T-helper 17 cell (primary cell): ENCODE measurements at regions not wholly inside any gene's neighbourhood (a gene's known extent, or its start where the extent isn't known, plus 50 kb on each side); places are given as distances from the start of the nearest gene placed in this dataset.

Experiments used
- ATAC-seq: fragments of 150-1000 bp; cut with Tn5 transposase; 2 replicates; pipeline ENCODE4 v1.10.0; 2021; ENCODE audit warnings: mild to moderate bottlenecking, moderate library complexity
- DNase-seq, 3 donors: peaks; one replicate each; pipeline versions ENCODE4 v3.0.0 to v3.0.0-alpha.2; 2020 to 2021
- H3K9me3 ChIP-seq: one replicate; pipeline ENCODE4 v1.7.0; 2013; ENCODE audit warnings: low read length, mild to moderate bottlenecking; ENCODE audit not compliant: control insufficient read depth, poor library complexity, severe bottlenecking
- H3K27ac Mint-ChIP-seq: one replicate; pipeline ENCODE4 v1.8.0; 2022; ENCODE audit warnings: mild to moderate bottlenecking, moderate library complexity, mixed read lengths
- H3K27me3 Mint-ChIP-seq: one replicate; pipeline ENCODE4 v1.8.0; 2022; ENCODE audit warnings: mixed read lengths
- H3K36me3 Mint-ChIP-seq: one replicate; pipeline ENCODE4 v1.8.0; 2022; ENCODE audit warnings: low read depth, mixed read lengths
- H3K4me1 Mint-ChIP-seq: one replicate; pipeline ENCODE4 v1.8.0; 2022; ENCODE audit warnings: mild to moderate bottlenecking, mixed read lengths
- H3K4me3 Mint-ChIP-seq: one replicate; pipeline ENCODE4 v1.8.0; 2022; ENCODE audit warnings: mild to moderate bottlenecking, moderate library complexity, mixed read lengths

GRCh38 chr2:122150524-122151280 lies 395.3 kb downstream of the TSN start:
- H3K9me3 ChIP-seq, result no peaks in the 10 kb centered on the region
- ATAC-seq, result no peak
- no peak overlapping the region for H3K4me3 Mint-ChIP-seq

GRCh38 chr2:122152571-122152970 lies 397.1 kb downstream of the TSN start:
- no peaks in the 10 kb centered on the region for H3K9me3 ChIP-seq
- no peak for ATAC-seq
- no peaks in the 10 kb centered on the region for H3K4me1 Mint-ChIP-seq
- no peaks in the 10 kb centered on the region for H3K36me3 Mint-ChIP-seq
- H3K27ac Mint-ChIP-seq, result no peak overlapping the region
- no peak for DNase-seq
- H3K27me3 Mint-ChIP-seq, result no peaks in the 10 kb centered on the region
- no peak overlapping the region for H3K4me3 Mint-ChIP-seq

More at GRCh38 chr2:122150524-122151280, 395.3 kb downstream of the TSN start:
- DNase-seq, result no peak
- H3K4me1 Mint-ChIP-seq, result no peaks in the 10 kb centered on the region
- H3K27ac Mint-ChIP-seq, result no peak overlapping the region
- H3K36me3 Mint-ChIP-seq, result no peaks in the 10 kb centered on the region
- H3K27me3 Mint-ChIP-seq, result no peaks in the 10 kb centered on the region

- Mint-ChIP-seq H3K36me3 (no peaks in the 10 kb centered on the region), H3K4me1 (no peaks in the 10 kb centered on the region), H3K27ac (no peak overlapping the region), H3K4me3 (no peak overlapping the region), H3K27me3 (no peaks in the 10 kb centered on the region)
- DNase-seq, result no peak
- no peak for ATAC-seq
- H3K9me3 ChIP-seq, result no peaks in the 10 kb centered on the region
These were observed 400.9 kb downstream of the TSN start for GRCh38 chr2:122156176-122156890.

- ATAC-seq (no peak), DNase-seq (no peak)
- Mint-ChIP-seq H3K4me3 (no peak overlapping the region), H3K36me3 (no peaks in the 10 kb centered on the region), H3K27ac (no peak overlapping the region), H3K4me1 (no peaks in the 10 kb centered on the region), H3K27me3 (no peaks in the 10 kb centered on the region)
- no peaks in the 10 kb centered on the region for H3K9me3 ChIP-seq
These were observed 401.7 kb downstream of the TSN start for GRCh38 chr2:122157158-122157557.

- H3K4me1 Mint-ChIP-seq, result no peaks in the 10 kb centered on the region
- H3K4me3 Mint-ChIP-seq, result no peak overlapping the region
- no peaks in the 10 kb centered on the region for H3K27me3 Mint-ChIP-seq
- no peaks in the 10 kb centered on the region for H3K36me3 Mint-ChIP-seq
- no peak for ATAC-seq
- no peak overlapping the region for H3K27ac Mint-ChIP-seq
- no peaks in the 10 kb centered on the region for H3K9me3 ChIP-seq
- DNase-seq, result no peak
These were observed 408.2 kb downstream of the TSN start for GRCh38 chr2:122163617-122164016.

GRCh38 chr2:122164964-122165363 lies 409.5 kb downstream of the TSN start:
- ATAC-seq, result no peak
- no peak overlapping the region for H3K27ac Mint-ChIP-seq

GRCh38 chr2:122166820-122167219 lies 411.4 kb downstream of the TSN start:
- no peak for DNase-seq
- Mint-ChIP-seq H3K36me3 (no peaks in the 10 kb centered on the region), H3K4me1 (no peaks in the 10 kb centered on the region), H3K27me3 (no peaks in the 10 kb centered on the region), H3K4me3 (no peak overlapping the region), H3K27ac (no peak overlapping the region)
- ATAC-seq, result no peak
- H3K9me3 ChIP-seq, result no peaks in the 10 kb centered on the region

More at GRCh38 chr2:122164964-122165363, 409.5 kb downstream of the TSN start:
- no peaks in the 10 kb centered on the region for H3K4me1 Mint-ChIP-seq
- no peaks in the 10 kb centered on the region for H3K9me3 ChIP-seq
- DNase-seq, result no peak
- H3K27me3 Mint-ChIP-seq, result no peaks in the 10 kb centered on the region
- no peaks in the 10 kb centered on the region for H3K36me3 Mint-ChIP-seq
- H3K4me3 Mint-ChIP-seq, result no peak overlapping the region

GRCh38 chr2:122167515-122167914 lies 412.1 kb downstream of the TSN start:
- H3K27ac Mint-ChIP-seq, result no peak overlapping the region
- H3K9me3 ChIP-seq, result no peaks in the 10 kb centered on the region
- DNase-seq, result no peak
- no peak overlapping the region for H3K4me3 Mint-ChIP-seq
- H3K4me1 Mint-ChIP-seq, result no peaks in the 10 kb centered on the region
- no peaks in the 10 kb centered on the region for H3K27me3 Mint-ChIP-seq
- H3K36me3 Mint-ChIP-seq, result no peaks in the 10 kb centered on the region
- no peak for ATAC-seq

GRCh38 chr2:122168799-122169198 lies 413.3 kb downstream of the TSN start:
- DNase-seq (no peak), ATAC-seq (no peak)
- no peak overlapping the region for H3K4me3 Mint-ChIP-seq
- no peak overlapping the region for H3K27ac Mint-ChIP-seq
- H3K4me1 Mint-ChIP-seq, result no peaks in the 10 kb centered on the region
- H3K27me3 Mint-ChIP-seq, result no peaks in the 10 kb centered on the region
- H3K36me3 Mint-ChIP-seq, result no peaks in the 10 kb centered on the region
- H3K9me3 ChIP-seq, result no peaks in the 10 kb centered on the region

- Mint-ChIP-seq H3K27ac (no peak overlapping the region), H3K36me3 (no peaks in the 10 kb centered on the region), H3K4me3 (no peak overlapping the region), H3K27me3 (no peaks in the 10 kb centered on the region), H3K4me1 (no peaks in the 10 kb centered on the region)
- no peaks in the 10 kb centered on the region for H3K9me3 ChIP-seq
- no peak for DNase-seq
- ATAC-seq, result no peak
These were observed 417.4 kb downstream of the TSN start for GRCh38 chr2:122172812-122173211.

GRCh38 chr2:122174061-122174460 lies 418.6 kb downstream of the TSN start:
- Mint-ChIP-seq H3K36me3 (no peaks in the 10 kb centered on the region), H3K27me3 (no peaks in the 10 kb centered on the region)
- ATAC-seq, result no peak

GRCh38 chr2:122179492-122180165 lies 424.2 kb downstream of the TSN start:
- H3K36me3 Mint-ChIP-seq, result no peaks in the 10 kb centered on the region
- H3K9me3 ChIP-seq, result no peaks in the 10 kb centered on the region
- no peaks in the 10 kb centered on the region for H3K4me1 Mint-ChIP-seq
- no peaks in the 10 kb centered on the region for H3K27me3 Mint-ChIP-seq
- ATAC-seq, result no peak
- no peak overlapping the region for H3K27ac Mint-ChIP-seq
- no peak for DNase-seq
- no peak overlapping the region for H3K4me3 Mint-ChIP-seq

More at GRCh38 chr2:122174061-122174460, 418.6 kb downstream of the TSN start:
- H3K27ac Mint-ChIP-seq, result no peak overlapping the region
- no peaks in the 10 kb centered on the region for H3K9me3 ChIP-seq
- DNase-seq, result no peak
- H3K4me1 Mint-ChIP-seq, result no peaks in the 10 kb centered on the region
- H3K4me3 Mint-ChIP-seq, result no peak overlapping the region

GRCh38 chr2:122180972-122181371 lies 425.5 kb downstream of the TSN start:
- Mint-ChIP-seq H3K27me3 (peaks cover 7% of the 10 kb centered on the region), H3K36me3 (no peaks in the 10 kb centered on the region), H3K4me3 (no peak overlapping the region), H3K27ac (no peak overlapping the region), H3K4me1 (no peaks in the 10 kb centered on the region)
- no peaks in the 10 kb centered on the region for H3K9me3 ChIP-seq
- ATAC-seq, result no peak
- no peak for DNase-seq
